K562 (cell line): ENCODE measurements at regions not wholly inside any gene's neighbourhood (a gene's known extent, or its start where the extent isn't known, plus 50 kb on each side); places are given as distances from the start of the nearest gene placed in this dataset.

Source experiments
- ATAC-seq: fragments of 200-7000 bp; cut with Tn5 transposase; 3 replicates; pipeline ENCODE4 v1.9.1; 2020; ENCODE audit warnings: moderate library complexity
- BruUV-seq: library from RNA; stranded (reverse); fragments of 400-500 nt; replicated peaks from 2 replicates; lab custom pipeline; 2021; lab: Mats Ljungman, UMichigan
- CTCF ChIA-PET: fragments of 300-600 bp; formaldehyde crosslinking; extraction: SDS; loops from one replicate; lab custom pipeline; 2021; ENCODE audit warnings: low intra/inter-chr PET ratio; lab: Yijun Ruan, JAX
- POLR2A ChIA-PET: fragments of 300-600, 350-650 bp; sonication (Branson Sonifier 250); formaldehyde crosslinking; extraction: SDS; loops from one replicate; lab custom pipeline; 2021; ENCODE audit warnings: antibody characterized with exemption, inconsistent platforms; lab: Yijun Ruan, JAX
- DNase-seq, 4 experiments: peaks; one replicate each; pipeline versions ENCODE4 v3.0.0 to v3.0.0-alpha.2; 2011 to 2018; ENCODE audit warnings: low spot score in 3 of 4, mixed read lengths in 3 of 4; ENCODE audit errors: extremely low read depth in 1 of 4
- FAIRE-seq: peaks from 2 replicates; lab custom pipeline; 2011; peaks lifted over from hg19 to GRCh38; lab: Jason Lieb, UNC
- H2AFZ ChIP-seq: 2 replicates; pipeline ENCODE4 v1.6.0; 2011; ENCODE audit warnings: low read depth, low read length, control low read depth, inconsistent platforms
- H3K27ac ChIP-seq: fragments of 200-600 bp; 3 replicates; pipeline ENCODE4 v1.8.0; 2011; ENCODE audit warnings: low read depth, mild to moderate bottlenecking, control low read depth, inconsistent platforms, low read length, moderate library complexity, mixed read lengths; ENCODE audit errors: extremely low read depth
- H3K27me3 ChIP-seq, 2 experiments: fragments of 300-600 bp in 1 of 2; 2 replicates in 1 of 2; 3 replicates in 1 of 2; pipeline versions ENCODE4 v1.6.0 to v1.8.0; 2011; ENCODE audit warnings: inconsistent platforms in 2 of 2, low read length in 2 of 2, mild to moderate bottlenecking in 1 of 2, mixed read lengths in 1 of 2, moderate library complexity in 1 of 2; ENCODE audit not compliant: control insufficient read depth in 2 of 2, insufficient read depth in 2 of 2
- H3K36me3 ChIP-seq: fragments of 300-600 bp; 3 replicates; pipeline ENCODE4 v1.8.0; 2011; ENCODE audit warnings: mild to moderate bottlenecking, low read length, inconsistent platforms; ENCODE audit not compliant: control insufficient read depth, insufficient read depth
- H3K4me1 ChIP-seq, 2 experiments: fragments of 200-600 bp in 1 of 2; replicated peaks in 1 of 2; 2 replicates in 1 of 2; 3 replicates in 1 of 2; pipeline versions ENCODE4 v1.5.1 to v1.8.0; 2011; ENCODE audit warnings: inconsistent platforms in 2 of 2, low read length in 2 of 2, mild to moderate bottlenecking in 1 of 2, mixed read lengths in 1 of 2, moderate library complexity in 1 of 2; ENCODE audit not compliant: control insufficient read depth in 2 of 2, insufficient read depth in 2 of 2
- H3K4me2 ChIP-seq: 2 replicates; pipeline ENCODE4 v1.6.1; 2011; ENCODE audit warnings: low read length, control low read depth, inconsistent platforms, mixed read lengths; ENCODE audit not compliant: insufficient read depth
- H3K4me3 ChIP-seq: fragments of 200-600 bp; sonication (generic), shearing (Covaris generic); 2 replicates; pipeline ENCODE4 v1.5.1; 2016; ENCODE audit warnings: control low read depth, inconsistent platforms
- H3K79me2 ChIP-seq: fragments of 200-600 bp; 3 replicates; pipeline ENCODE4 v1.8.0; 2011; ENCODE audit warnings: low read length, inconsistent platforms; ENCODE audit not compliant: control insufficient read depth, insufficient read depth
- H3K9ac ChIP-seq, 2 experiments: 2 replicates each; pipeline versions ENCODE4 v1.6.0 to v1.6.1; 2011; ENCODE audit warnings: low read depth in 2 of 2, low read length in 2 of 2, control low read depth in 1 of 2, inconsistent platforms in 1 of 2, mild to moderate bottlenecking in 1 of 2, mixed read lengths in 1 of 2; ENCODE audit not compliant: insufficient read depth in 1 of 2
- H3K9me1 ChIP-seq: one replicate; pipeline ENCODE4 v1.6.0; 2011; ENCODE audit warnings: inconsistent platforms, mild to moderate bottlenecking, low read length, moderate library complexity; ENCODE audit not compliant: control insufficient read depth, insufficient read depth
- H3K9me3 ChIP-seq: replicated peaks from 2 replicates; pipeline ENCODE4 v1.5.1; 2011; ENCODE audit warnings: low read depth, low read length, inconsistent platforms; ENCODE audit not compliant: control insufficient read depth, insufficient read depth
- H4K20me1 ChIP-seq: replicated peaks from 2 replicates; pipeline ENCODE4 v1.6.1; 2011; ENCODE audit warnings: low read length, inconsistent platforms, mixed read lengths; ENCODE audit not compliant: control insufficient read depth, insufficient read depth
- CC2D1A ChIP-seq: fragments of 450-650 bp; IDR thresholded peaks from 2 replicates; pipeline ENCODE4 v1.6.1; 2017; ENCODE audit warnings: mild to moderate bottlenecking
- ETV5 ChIP-seq: sonication (generic); formaldehyde crosslinking; IDR thresholded peaks from 2 replicates; pipeline ENCODE4 v1.4.0; 2020; ENCODE audit warnings: low read depth, mild to moderate bottlenecking, missing genetic modification reagents
- FOXK2 ChIP-seq, 2 experiments: fragments of 450-650 bp; IDR thresholded peaks in 1 of 2; conservative IDR thresholded peaks in 1 of 2; 2 replicates each; pipeline ENCODE4 v1.6.1; 2016; ENCODE audit warnings: low read depth in 2 of 2, mild to moderate bottlenecking in 1 of 2
- FUS ChIP-seq: fragments of 200-400 bp; formaldehyde crosslinking; optimal IDR thresholded peaks from 2 replicates; pipeline ENCODE3; 2017; ENCODE audit warnings: low read depth, low read length
- JUN ChIP-seq, 2 experiments: sonication (generic) in 1 of 2; formaldehyde crosslinking in 1 of 2; IDR thresholded peaks; 2 replicates each; pipeline versions ENCODE4 v1.6.1 to v1.8.0; 2012 to 2022; ENCODE audit warnings: borderline replicate concordance in 2 of 2, mild to moderate bottlenecking in 2 of 2, improper control_type of control experiment in 1 of 2, low read depth in 1 of 2, low read length in 1 of 2, missing genetic modification reagents in 1 of 2
- PML ChIP-seq: IDR thresholded peaks from 2 replicates; pipeline ENCODE4 v1.6.1; 2012; ENCODE audit warnings: low read length, inconsistent platforms
- RBBP5 ChIP-seq: fragments of 200-600 bp; sonication (generic); IDR thresholded peaks from 2 replicates; pipeline ENCODE4 v1.6.1; 2012; ENCODE audit warnings: borderline replicate concordance, mild to moderate bottlenecking, low read length, control low read depth, inconsistent platforms; ENCODE audit not compliant: insufficient read depth, poor library complexity, severe bottlenecking
- RHOXF2B ChIP-seq: fragments of 250-450 bp; sonication (Bioruptor Pico); conservative IDR thresholded peaks from 2 replicates; pipeline ENCODE4 v1.5.1; 2021
- SREBF1 ChIP-seq: fragments of 150-350 bp; IDR thresholded peaks from 2 replicates; pipeline ENCODE4 v1.6.1; 2014; ENCODE audit warnings: antibody characterized with exemption, low read depth, low read length, borderline replicate concordance
- SREBF2 ChIP-seq: sonication (generic); formaldehyde crosslinking; IDR thresholded peaks from 2 replicates; pipeline ENCODE4 v1.4.0; 2020; ENCODE audit warnings: mild to moderate bottlenecking, missing genetic modification reagents
- ZBED1 ChIP-seq: IDR thresholded peaks from 2 replicates; pipeline ENCODE4 v1.6.1; 2014
- ZNF449 ChIP-seq: fragments of 250-450 bp; sonication (Bioruptor Pico); IDR thresholded peaks from 2 replicates; pipeline ENCODE4 v1.8.0; 2022; ENCODE audit warnings: moderate library complexity, mild to moderate bottlenecking, inconsistent platforms
- ZSCAN32 ChIP-seq: fragments of 450-650 bp; formaldehyde crosslinking; IDR thresholded peaks from 2 replicates; pipeline ENCODE4 v1.4.0; 2020; ENCODE audit warnings: mild to moderate bottlenecking, moderate library complexity
- WGBS: fragments of 100-300 bp; shearing (Covaris generic); methylation state at CpG from one replicate; pipeline ENCODE4 v1.1.6; 2016; ENCODE audit warnings: low coverage, mixed read lengths; ENCODE audit not compliant: insufficient coverage; ENCODE audit errors: missing lambda C conversion rate; 5-methylcytosine and 5-hydroxymethylcytosine counted together
- in situ Hi-C: fragments of 300-500 bp; cut with MboI; formaldehyde crosslinking; loops from 4 replicates; pipeline ENCODE4 v1.15.0; 2018; ENCODE audit warnings: inconsistent platforms, mixed read lengths
- intact Hi-C: fragments of 100-400 bp; cut with micrococcal nuclease; formaldehyde crosslinking; loops from 2 replicates; pipeline ENCODE4 v1.14.2; 2022
- TF ChIP-seq, protein P1 (sequence below): fragments of 200-400 bp; formaldehyde crosslinking; IDR thresholded peaks from 2 replicates; pipeline ENCODE4 v1.6.1; 2017; ENCODE audit warnings: mild to moderate bottlenecking, low read depth, low read length, moderate library complexity
- TF ChIP-seq, protein P2 (sequence below): sonication (generic); formaldehyde crosslinking; IDR thresholded peaks from 2 replicates; pipeline ENCODE4 v1.8.1; 2022; ENCODE audit warnings: missing genetic modification reagents

DNA sequence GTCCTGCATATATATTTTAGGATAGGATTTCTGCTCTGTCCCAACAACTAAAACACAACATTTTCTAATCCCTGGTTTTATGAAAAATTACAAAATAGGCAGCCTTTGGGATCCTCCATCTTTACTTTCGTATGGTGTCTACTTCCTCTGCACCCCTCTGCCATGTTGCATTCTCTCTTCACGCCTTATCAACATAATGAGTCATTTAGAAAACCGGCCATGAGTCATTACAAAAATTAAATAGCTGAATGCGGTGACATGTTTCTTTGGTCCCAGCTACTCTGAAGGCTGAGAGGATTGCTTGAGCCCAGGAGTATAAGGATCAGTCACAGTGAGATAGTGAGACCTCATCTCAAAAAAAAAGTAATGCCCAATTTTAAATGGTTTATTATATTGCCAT, 148.1 kb upstream of the CELF2 start (continued):
- TF ChIP-seq JUN (IDR thresholded peaks at IDR 0.05; ENCODE audit: borderline replicate concordance, low read depth, low read length) = peak; percentile 78
- TF ChIP-seq JUN (CRISPR knock-in tag; IDR thresholded peaks at IDR 0.05; ENCODE audit: borderline replicate concordance) = no peak

DNA sequence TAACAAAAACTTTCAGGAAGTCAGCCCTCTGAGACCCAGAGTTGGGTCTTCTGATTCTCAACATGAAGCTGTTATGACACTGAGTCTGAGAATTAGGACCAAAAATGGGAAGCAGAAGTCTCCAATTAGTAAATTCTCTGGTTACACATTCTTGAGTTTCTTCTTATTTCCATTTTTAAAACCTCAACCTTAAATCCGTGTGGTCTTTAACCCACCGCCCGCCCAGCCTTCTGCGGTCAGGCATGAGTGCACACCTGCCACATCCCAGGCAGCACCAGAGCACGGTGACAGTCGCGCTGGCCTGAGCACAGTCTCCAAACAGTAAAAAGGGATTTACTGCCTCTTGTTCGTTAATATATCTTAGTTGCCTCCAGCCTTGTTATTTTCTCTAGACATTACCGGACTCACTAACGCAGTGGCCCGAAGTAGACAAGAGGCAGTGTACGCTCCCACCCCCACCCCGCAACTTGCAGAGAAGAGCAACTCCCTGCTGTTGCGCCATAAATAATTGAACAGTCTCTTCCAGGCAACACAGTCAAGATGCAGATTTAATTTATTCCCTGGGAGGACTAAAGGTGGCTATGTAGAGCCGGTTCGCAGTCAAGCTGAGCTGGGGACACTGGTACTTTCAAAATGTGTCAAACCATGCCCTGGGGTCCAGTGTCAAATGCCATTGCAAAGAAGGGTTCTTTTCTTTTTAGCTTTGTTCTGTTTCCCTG, 147.0 kb upstream of the CELF2 start:
- no TSS peak for BruUV-seq
- no peak overlapping the region for H3K27ac ChIP-seq
- H2AFZ ChIP-seq = no peak overlapping the region
- H3K9me3 ChIP-seq = no peaks in the 10 kb centered on the region; the same call in 1 of the 2 replicates
- ChIA-PET CTCF (no interaction called here), POLR2A (no interaction called here)
- no peaks in the 10 kb centered on the region for H3K79me2 ChIP-seq
- no peaks in the 10 kb centered on the region for H3K4me1 ChIP-seq
- DNase-seq = no peak
- no peak overlapping the region for H3K4me3 ChIP-seq
- H3K9ac ChIP-seq = no peak overlapping the region
- no peak for ATAC-seq
- H3K4me2 ChIP-seq = no peak overlapping the region
- H3K27me3 ChIP-seq = no peaks in the 10 kb centered on the region
- FAIRE-seq = no peak
- H3K9me1 ChIP-seq = no peaks in the 10 kb centered on the region
- no peaks in the 10 kb centered on the region for H3K36me3 ChIP-seq
- 4% methylated on average over 16 of the region's 16 CpGs for WGBS
- in situ Hi-C loops = no loop called here
- intact Hi-C loops = no loop called here
- no peaks in the 10 kb centered on the region for H4K20me1 ChIP-seq
- TF ChIP-seq ETV5 (CRISPR knock-in tag) = no peak
- TF ChIP-seq PML = no peak
- no peak for TF ChIP-seq ZBED1
- TF ChIP-seq CC2D1A = no peak
- no peak for TF ChIP-seq FUS
- TF ChIP-seq RBBP5 = no peak
- TF ChIP-seq, protein P1, sequence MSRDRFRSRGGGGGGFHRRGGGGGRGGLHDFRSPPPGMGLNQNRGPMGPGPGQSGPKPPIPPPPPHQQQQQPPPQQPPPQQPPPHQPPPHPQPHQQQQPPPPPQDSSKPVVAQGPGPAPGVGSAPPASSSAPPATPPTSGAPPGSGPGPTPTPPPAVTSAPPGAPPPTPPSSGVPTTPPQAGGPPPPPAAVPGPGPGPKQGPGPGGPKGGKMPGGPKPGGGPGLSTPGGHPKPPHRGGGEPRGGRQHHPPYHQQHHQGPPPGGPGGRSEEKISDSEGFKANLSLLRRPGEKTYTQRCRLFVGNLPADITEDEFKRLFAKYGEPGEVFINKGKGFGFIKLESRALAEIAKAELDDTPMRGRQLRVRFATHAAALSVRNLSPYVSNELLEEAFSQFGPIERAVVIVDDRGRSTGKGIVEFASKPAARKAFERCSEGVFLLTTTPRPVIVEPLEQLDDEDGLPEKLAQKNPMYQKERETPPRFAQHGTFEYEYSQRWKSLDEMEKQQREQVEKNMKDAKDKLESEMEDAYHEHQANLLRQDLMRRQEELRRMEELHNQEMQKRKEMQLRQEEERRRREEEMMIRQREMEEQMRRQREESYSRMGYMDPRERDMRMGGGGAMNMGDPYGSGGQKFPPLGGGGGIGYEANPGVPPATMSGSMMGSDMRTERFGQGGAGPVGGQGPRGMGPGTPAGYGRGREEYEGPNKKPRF = no peak
- no peak for TF ChIP-seq ZNF449 (CRISPR knock-in tag)
- no peak for TF ChIP-seq ZSCAN32
- TF ChIP-seq SREBF2 = no peak
- no peak for TF ChIP-seq RHOXF2B (CRISPR knock-in tag)
- TF ChIP-seq, protein P2, sequence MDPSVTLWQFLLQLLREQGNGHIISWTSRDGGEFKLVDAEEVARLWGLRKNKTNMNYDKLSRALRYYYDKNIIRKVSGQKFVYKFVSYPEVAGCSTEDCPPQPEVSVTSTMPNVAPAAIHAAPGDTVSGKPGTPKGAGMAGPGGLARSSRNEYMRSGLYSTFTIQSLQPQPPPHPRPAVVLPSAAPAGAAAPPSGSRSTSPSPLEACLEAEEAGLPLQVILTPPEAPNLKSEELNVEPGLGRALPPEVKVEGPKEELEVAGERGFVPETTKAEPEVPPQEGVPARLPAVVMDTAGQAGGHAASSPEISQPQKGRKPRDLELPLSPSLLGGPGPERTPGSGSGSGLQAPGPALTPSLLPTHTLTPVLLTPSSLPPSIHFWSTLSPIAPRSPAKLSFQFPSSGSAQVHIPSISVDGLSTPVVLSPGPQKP (CRISPR knock-in tag) = no peak
- no peak for TF ChIP-seq FOXK2 (conservative IDR thresholded peaks at IDR 0.05 in 1 of 2, IDR thresholded peaks at IDR 0.05 in 1 of 2; ENCODE audit: low read depth in 2 of 2)
- TF ChIP-seq SREBF1 = no peak
